Activated CD8-positive, alpha-beta T cell treated with anti-CD3 and anti-CD28 coated beads for 36 hours (primary cell): ENCODE measurements at regions not wholly inside any gene's neighbourhood (a gene's known extent, or its start where the extent isn't known, plus 50 kb on each side); places are given as distances from the start of the nearest gene placed in this dataset.

Experiments
- ATAC-seq: fragments of 200-7000 bp; cut with Tn5 transposase; one replicate; pipeline ENCODE4 v1.10.0; 2021; ENCODE audit warnings: mild to moderate bottlenecking, moderate library complexity
- CTCF ChIA-PET: fragments of 350-600 bp; sonication (Branson Sonifier 250); formaldehyde crosslinking; loops from one replicate; lab custom pipeline; 2021; ENCODE audit warnings: antibody characterized with exemption; lab: Charles Lee
- POLR2A ChIA-PET: fragments of 350-600 bp; sonication (Branson Sonifier 250); formaldehyde crosslinking; loops from one replicate; lab custom pipeline; 2021; ENCODE audit warnings: antibody characterized with exemption; lab: Charles Lee
- DNase-seq: peaks from one replicate; pipeline ENCODE4 v3.0.0-alpha.2; 2020
- H3K27ac Mint-ChIP-seq: one replicate; pipeline ENCODE4 v1.8.0; 2021; ENCODE audit warnings: mild to moderate bottlenecking, mixed read lengths
- H3K27me3 Mint-ChIP-seq: one replicate; pipeline ENCODE4 v1.8.0; 2021; ENCODE audit warnings: mixed read lengths
- H3K36me3 Mint-ChIP-seq: one replicate; pipeline ENCODE4 v1.8.0; 2021; ENCODE audit warnings: low read depth, mixed read lengths
- H3K4me1 Mint-ChIP-seq: one replicate; pipeline ENCODE4 v1.8.0; 2021; ENCODE audit warnings: low read depth, mixed read lengths
- H3K4me3 Mint-ChIP-seq: one replicate; pipeline ENCODE4 v1.8.0; 2021; ENCODE audit warnings: mild to moderate bottlenecking, moderate library complexity, mixed read lengths
- H3K9me3 Mint-ChIP-seq: one replicate; pipeline ENCODE4 v1.8.0; 2021; ENCODE audit warnings: mixed read lengths
- intact Hi-C: fragments of 100-400 bp; cut with micrococcal nuclease; formaldehyde crosslinking; loops from one replicate; pipeline ENCODE4 v1.10.0; 2022
- TF ChIP-seq, protein P1 (sequence below): fragments of 200-600 bp; IDR thresholded peaks from one replicate; pipeline ENCODE4 v1.8.0; 2022; ENCODE audit warnings: antibody characterized with exemption, mild to moderate bottlenecking

DNA sequence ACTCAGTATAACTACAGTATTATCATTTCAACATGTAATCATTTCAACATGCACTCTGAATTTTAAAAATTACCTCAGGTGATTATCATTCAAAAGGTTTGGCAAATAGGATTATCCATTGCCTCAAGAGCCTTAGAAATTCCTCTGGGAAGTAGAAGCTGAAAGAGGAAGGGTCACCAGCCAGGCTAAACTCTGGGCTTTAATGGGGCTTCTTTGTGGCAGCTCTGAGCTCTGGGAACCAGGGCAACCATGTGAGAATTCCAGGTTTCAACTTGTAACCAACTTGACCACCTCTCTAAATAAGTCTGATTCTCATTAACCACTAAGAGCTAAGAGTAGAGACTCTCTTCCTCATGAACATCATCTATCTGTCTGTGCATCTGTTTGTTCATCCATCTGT is 117.2 kb upstream of the MED14 start:
- no peaks in the 10 kb centered on the region for H3K9me3 Mint-ChIP-seq
- ATAC-seq (no peak), DNase-seq (no peak)
- no peak overlapping the region for H3K27ac Mint-ChIP-seq
- intact Hi-C loops, result no loop called here
- POLR2A ChIA-PET, result no interaction called here
- H3K4me1 Mint-ChIP-seq, result peaks cover 10% of the 10 kb centered on the region
- no peak overlapping the region for H3K4me3 Mint-ChIP-seq
- CTCF ChIA-PET, result interaction anchor here (1.1 kb wide), 1 partner anchor 25 kb away, joined by 3 read pairs; no protein-coding TSS in a partner anchor
- H3K36me3 Mint-ChIP-seq, result no peaks in the 10 kb centered on the region
- TF ChIP-seq, protein P1, sequence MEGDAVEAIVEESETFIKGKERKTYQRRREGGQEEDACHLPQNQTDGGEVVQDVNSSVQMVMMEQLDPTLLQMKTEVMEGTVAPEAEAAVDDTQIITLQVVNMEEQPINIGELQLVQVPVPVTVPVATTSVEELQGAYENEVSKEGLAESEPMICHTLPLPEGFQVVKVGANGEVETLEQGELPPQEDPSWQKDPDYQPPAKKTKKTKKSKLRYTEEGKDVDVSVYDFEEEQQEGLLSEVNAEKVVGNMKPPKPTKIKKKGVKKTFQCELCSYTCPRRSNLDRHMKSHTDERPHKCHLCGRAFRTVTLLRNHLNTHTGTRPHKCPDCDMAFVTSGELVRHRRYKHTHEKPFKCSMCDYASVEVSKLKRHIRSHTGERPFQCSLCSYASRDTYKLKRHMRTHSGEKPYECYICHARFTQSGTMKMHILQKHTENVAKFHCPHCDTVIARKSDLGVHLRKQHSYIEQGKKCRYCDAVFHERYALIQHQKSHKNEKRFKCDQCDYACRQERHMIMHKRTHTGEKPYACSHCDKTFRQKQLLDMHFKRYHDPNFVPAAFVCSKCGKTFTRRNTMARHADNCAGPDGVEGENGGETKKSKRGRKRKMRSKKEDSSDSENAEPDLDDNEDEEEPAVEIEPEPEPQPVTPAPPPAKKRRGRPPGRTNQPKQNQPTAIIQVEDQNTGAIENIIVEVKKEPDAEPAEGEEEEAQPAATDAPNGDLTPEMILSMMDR, result no peak
- no peaks in the 10 kb centered on the region for H3K27me3 Mint-ChIP-seq

GRCh38 chrX:40853004-40853815 is 117.9 kb upstream of the MED14 start:
- Mint-ChIP-seq H3K36me3 (no peaks in the 10 kb centered on the region), H3K4me3 (no peak overlapping the region), H3K9me3 (no peaks in the 10 kb centered on the region), H3K27me3 (no peaks in the 10 kb centered on the region), H3K4me1 (peaks cover 10% of the 10 kb centered on the region), H3K27ac (no peak overlapping the region)
- intact Hi-C loops, result no loop called here
- no peak for DNase-seq
- no peak for ATAC-seq
- ChIA-PET CTCF (interaction anchor here (1.1 kb wide), 1 partner anchor 25 kb away, joined by 3 read pairs; no protein-coding TSS in a partner anchor), POLR2A (interaction anchor here (0.6 kb wide), 1 partner anchor 224 kb away, joined by 3 read pairs; no protein-coding TSS in a partner anchor)
- TF ChIP-seq, protein P1, result no peak

- Mint-ChIP-seq H3K4me3 (no peak overlapping the region), H3K9me3 (no peaks in the 10 kb centered on the region), H3K27me3 (no peaks in the 10 kb centered on the region), H3K4me1 (peaks cover 10% of the 10 kb centered on the region), H3K27ac (peak overlapping the region; percentile 68), H3K36me3 (no peaks in the 10 kb centered on the region)
- POLR2A ChIA-PET, result interaction anchor here (0.6 kb wide), 1 partner anchor 224 kb away, joined by 3 read pairs; no protein-coding TSS in a partner anchor
- CTCF ChIA-PET, result no interaction called here
- DNase-seq (no peak), ATAC-seq (peak; percentile 58)
- TF ChIP-seq, protein P1, result no peak
- intact Hi-C loops, result no loop called here
Observed at GRCh38 chrX:40853816-40854123, 118.4 kb upstream of the MED14 start.

- intact Hi-C loops, result no loop called here
- no peak overlapping the region for H3K4me3 Mint-ChIP-seq
- peak; percentile 34 for ATAC-seq
- H3K27ac Mint-ChIP-seq, result peak overlapping the region; percentile 68
- POLR2A ChIA-PET, result no interaction called here
- peaks cover 10% of the 10 kb centered on the region for H3K4me1 Mint-ChIP-seq
- H3K9me3 Mint-ChIP-seq, result no peaks in the 10 kb centered on the region
- H3K36me3 Mint-ChIP-seq, result no peaks in the 10 kb centered on the region
- H3K27me3 Mint-ChIP-seq, result no peaks in the 10 kb centered on the region
- CTCF ChIA-PET, result no interaction called here
- no peak for DNase-seq
- TF ChIP-seq, protein P1, result no peak
Observed at GRCh38 chrX:40854242-40854641, 118.9 kb upstream of the MED14 start.

GRCh38 chrX:40855411-40855810 is 120.1 kb upstream of the MED14 start:
- TF ChIP-seq, protein P1, result no peak
- ATAC-seq (no peak), DNase-seq (no peak)
- peaks cover 10% of the 10 kb centered on the region for H3K4me1 Mint-ChIP-seq
- ChIA-PET POLR2A (no interaction called here), CTCF (no interaction called here)
- H3K9me3 Mint-ChIP-seq, result no peaks in the 10 kb centered on the region
- no peaks in the 10 kb centered on the region for H3K36me3 Mint-ChIP-seq
- H3K4me3 Mint-ChIP-seq, result no peak overlapping the region
- intact Hi-C loops, result no loop called here
- no peaks in the 10 kb centered on the region for H3K27me3 Mint-ChIP-seq
- H3K27ac Mint-ChIP-seq, result no peak overlapping the region
